Epidermal melanocyte (primary cell): ENCODE measurements at regions not wholly inside any gene's neighbourhood (a gene's known extent, or its start where the extent isn't known, plus 50 kb on each side); places are given as distances from the start of the nearest gene placed in this dataset.
A peak's percentile ranks its signal among the peaks of the same experiment; 100 is the strongest.

Experiments used
- DNase-seq: peaks from one replicate; pipeline ENCODE4 v3.0.0; 2011; ENCODE audit warnings: low spot score; ENCODE audit not compliant: insufficient read length

GRCh38 chr2:67462738-67463496 is 65.8 kb downstream of the ETAA1 start:
- no peak for DNase-seq

- no peak for DNase-seq
Measured at GRCh38 chr2:67463810-67464209, 66.7 kb downstream of the ETAA1 start.

GRCh38 chr2:67465623-67466022 is 68.5 kb downstream of the ETAA1 start:
- no peak for DNase-seq

GRCh38 chr2:67466734-67467133 is 69.6 kb downstream of the ETAA1 start:
- DNase-seq, result no peak

- no peak for DNase-seq
Measured at GRCh38 chr2:67471681-67472080, 74.5 kb downstream of the ETAA1 start.

GRCh38 chr2:67476809-67477790 is 80.0 kb downstream of the ETAA1 start:
- peak; percentile 33 for DNase-seq

GRCh38 chr2:67479261-67479660 is 82.1 kb downstream of the ETAA1 start:
- no peak for DNase-seq

- DNase-seq, result no peak
Measured at GRCh38 chr2:67485431-67485830, 88.3 kb downstream of the ETAA1 start.

- DNase-seq, result no peak
Measured at GRCh38 chr2:67486041-67486796, 89.1 kb downstream of the ETAA1 start.

- no peak for DNase-seq
Measured at GRCh38 chr2:67487993-67488392, 90.9 kb downstream of the ETAA1 start.

- DNase-seq, result no peak
Measured at GRCh38 chr2:67489396-67489795, 92.3 kb downstream of the ETAA1 start.

- DNase-seq, result no peak
Measured at GRCh38 chr2:67498931-67499330, 101.8 kb downstream of the ETAA1 start.

- DNase-seq, result no peak
Measured at GRCh38 chr2:67499989-67500388, 102.9 kb downstream of the ETAA1 start.

GRCh38 chr2:67500541-67500940 is 103.4 kb downstream of the ETAA1 start:
- DNase-seq, result no peak

- DNase-seq, result no peak
Measured at GRCh38 chr2:67502346-67503065, 105.4 kb downstream of the ETAA1 start.

- no peak for DNase-seq
Measured at GRCh38 chr2:67503066-67503795, 106.1 kb downstream of the ETAA1 start.

GRCh38 chr2:67510745-67511144 is 113.6 kb downstream of the ETAA1 start:
- DNase-seq, result no peak

- no peak for DNase-seq
Measured at GRCh38 chr2:67514515-67514914, 117.4 kb downstream of the ETAA1 start.

GRCh38 chr2:67515056-67515455 is 117.9 kb downstream of the ETAA1 start:
- no peak for DNase-seq

GRCh38 chr2:67515538-67515937 is 118.4 kb downstream of the ETAA1 start:
- no peak for DNase-seq
